GM23338 (cell line): ENCODE measurements at regions not wholly inside any gene's neighbourhood (a gene's known extent, or its start where the extent isn't known, plus 50 kb on each side); places are given as distances from the start of the nearest gene placed in this dataset.

ENCODE experiments used
- ATAC-seq: fragments of 200-7000 bp; cut with Tn5 transposase; 3 replicates; pipeline ENCODE4 v1.9.1; 2020
- DNase-seq: peaks from one replicate; pipeline ENCODE4 v3.0.0-alpha.2; 2015; ENCODE audit warnings: low spot score
- H2AFZ ChIP-seq: fragments of 200-600 bp; sonication (generic); 2 replicates; pipeline ENCODE4 v1.8.0; 2016; ENCODE audit warnings: antibody characterized with exemption, mild to moderate bottlenecking, moderate library complexity
- H3F3A ChIP-seq: fragments of 200-600 bp; sonication (generic); replicated peaks from 2 replicates; pipeline ENCODE4 v1.8.0; 2017; ENCODE audit warnings: antibody characterized with exemption, mixed run types, low read depth
- H3K27ac ChIP-seq: fragments of 200-600 bp; sonication (generic); 2 replicates; pipeline ENCODE4 v1.6.1; 2016; ENCODE audit warnings: low read depth
- H3K27me3 ChIP-seq: fragments of 200-600 bp; sonication (generic); 2 replicates; pipeline ENCODE4 v1.8.0; 2016; ENCODE audit warnings: mild to moderate bottlenecking, mixed run types, moderate library complexity; ENCODE audit not compliant: insufficient read depth
- H3K36me3 ChIP-seq: fragments of 200-600 bp; sonication (generic); 2 replicates; pipeline ENCODE4 v1.8.0; 2016; ENCODE audit warnings: mild to moderate bottlenecking; ENCODE audit not compliant: insufficient read depth
- H3K4me1 ChIP-seq: fragments of 200-600 bp; sonication (generic); 2 replicates; pipeline ENCODE4 v1.8.0; 2016; ENCODE audit warnings: mild to moderate bottlenecking, moderate library complexity; ENCODE audit not compliant: insufficient read depth
- H3K4me2 ChIP-seq: fragments of 200-600 bp; sonication (generic); 2 replicates; pipeline ENCODE4 v1.7.1; 2017; ENCODE audit warnings: mixed run types
- H3K4me3 ChIP-seq: fragments of 200-600 bp; sonication (generic); 2 replicates; pipeline ENCODE4 v1.6.1; 2016; ENCODE audit warnings: mixed run types
- H3K79me2 ChIP-seq: fragments of 200-600 bp; sonication (generic); replicated peaks from 2 replicates; pipeline ENCODE4 v1.8.0; 2017; ENCODE audit warnings: mild to moderate bottlenecking; ENCODE audit not compliant: insufficient read depth
- H3K9me2 ChIP-seq: fragments of 200-600 bp; sonication (generic); 2 replicates; pipeline ENCODE4 v1.8.0; 2017; ENCODE audit not compliant: insufficient read depth
- H4K20me1 ChIP-seq: fragments of 200-600 bp; sonication (generic); replicated peaks from 2 replicates; pipeline ENCODE4 v1.8.0; 2017; ENCODE audit warnings: mild to moderate bottlenecking; ENCODE audit not compliant: insufficient read depth
- H3K27ac Mint-ChIP-seq: 2 replicates; pipeline ENCODE4 v1.8.0; 2020; ENCODE audit warnings: inconsistent platforms, mild to moderate bottlenecking, moderate library complexity, mixed read lengths
- H3K27me3 Mint-ChIP-seq: 3 replicates; pipeline ENCODE4 v1.8.0; 2022; ENCODE audit warnings: low read depth, mild to moderate bottlenecking, moderate library complexity, mixed read lengths, inconsistent platforms; ENCODE audit not compliant: insufficient read depth, poor library complexity
- H3K36me3 Mint-ChIP-seq: 3 replicates; pipeline ENCODE4 v1.8.0; 2021; ENCODE audit warnings: low read depth, mild to moderate bottlenecking, inconsistent platforms, moderate library complexity, mixed read lengths
- H3K4me1 Mint-ChIP-seq: 3 replicates; pipeline ENCODE4 v1.8.0; 2020; ENCODE audit warnings: mild to moderate bottlenecking, inconsistent platforms, mixed read lengths
- H3K4me3 Mint-ChIP-seq: 3 replicates; pipeline ENCODE4 v1.8.0; 2021; ENCODE audit warnings: moderate library complexity, mild to moderate bottlenecking, inconsistent platforms, mixed read lengths
- H3K9me3 Mint-ChIP-seq: 3 replicates; pipeline ENCODE4 v1.8.0; 2020; ENCODE audit warnings: moderate library complexity, mild to moderate bottlenecking, inconsistent platforms, mixed read lengths
- CREB1 ChIP-seq: fragments of 250-450 bp; sonication (Bioruptor Pico); IDR thresholded peaks from 2 replicates; pipeline ENCODE4 v1.5.0; 2020; ENCODE audit warnings: low read depth, mild to moderate bottlenecking, moderate library complexity
- CTCF ChIP-seq, 2 experiments: fragments of 200-600 bp in 1 of 2; sonication (generic) in 1 of 2; conservative IDR thresholded peaks; 2 replicates each; pipeline versions ENCODE4 v1.5.1 to v1.6.1; 2016 to 2017; ENCODE audit warnings: antibody characterized with exemption in 2 of 2, low read depth in 2 of 2, mild to moderate bottlenecking in 2 of 2, moderate library complexity in 1 of 2
- ETS1 ChIP-seq: IDR thresholded peaks from 2 replicates; pipeline ENCODE4 v1.6.1; 2016; ENCODE audit warnings: antibody characterized with exemption
- JUNB ChIP-seq: IDR thresholded peaks from one replicate; pipeline ENCODE4 v1.6.1; 2016; ENCODE audit warnings: antibody characterized with exemption; ENCODE audit not compliant: unreplicated experiment
- POLR2AphosphoS5 ChIP-seq: IDR thresholded peaks from 2 replicates; pipeline ENCODE4 v1.6.1; 2016; ENCODE audit warnings: antibody characterized with exemption, low read depth
- REST ChIP-seq: IDR thresholded peaks from one replicate; pipeline ENCODE4 v1.6.1; 2018; ENCODE audit warnings: antibody characterized with exemption; ENCODE audit not compliant: unreplicated experiment
- STAT1 ChIP-seq: IDR thresholded peaks from one replicate; pipeline ENCODE4 v1.6.1; 2016; ENCODE audit warnings: antibody characterized with exemption; ENCODE audit not compliant: unreplicated experiment
- ZNF462 ChIP-seq: fragments of 250-450 bp; sonication (Bioruptor Pico); IDR thresholded peaks from 2 replicates; pipeline ENCODE4 v1.5.0; 2020; ENCODE audit warnings: mild to moderate bottlenecking, moderate library complexity

GRCh38 chr12:58521152-58521551, 399.2 kb downstream of the LRIG3 start:
- H3K27me3 ChIP-seq = no peaks in the 10 kb centered on the region
- H3K4me3 Mint-ChIP-seq = no peak overlapping the region
- no peak overlapping the region for H3K4me2 ChIP-seq
- H3K27ac ChIP-seq = no peak overlapping the region
- no peaks in the 10 kb centered on the region for H3K4me1 Mint-ChIP-seq
- peaks cover 1% of the 10 kb centered on the region for H3K27me3 Mint-ChIP-seq
- DNase-seq = no peak
- no peaks in the 10 kb centered on the region for H3F3A ChIP-seq
- no peak overlapping the region for H2AFZ ChIP-seq
- no peak for ATAC-seq
- peaks cover 29% of the 10 kb centered on the region for H3K9me3 Mint-ChIP-seq
- no peaks in the 10 kb centered on the region for H3K79me2 ChIP-seq
- peaks cover 9% of the 10 kb centered on the region; the same call in 1 of the 2 replicates for H3K9me2 ChIP-seq
- H3K36me3 ChIP-seq = peaks cover 13% of the 10 kb centered on the region; the same call in 1 of the 2 replicates
- no peaks in the 10 kb centered on the region for H3K4me1 ChIP-seq
- H3K27ac Mint-ChIP-seq = no peak overlapping the region
- TF ChIP-seq CREB1 = no peak
- no peak for TF ChIP-seq CTCF (conservative IDR thresholded peaks at IDR 0.05; ENCODE audit: low read depth in 2 of 2)
- TF ChIP-seq ZNF462 = no peak
- TF ChIP-seq REST = no peak
- no peak for TF ChIP-seq JUNB
- no peak for TF ChIP-seq STAT1
- TF ChIP-seq ETS1 = no peak
- no peak for TF ChIP-seq POLR2AphosphoS5
- no peaks in the 10 kb centered on the region for H4K20me1 ChIP-seq
- H3K4me3 ChIP-seq = no peak overlapping the region
- peaks cover 24% of the 10 kb centered on the region for H3K36me3 Mint-ChIP-seq
